ENCODE measurements at regions not wholly inside any gene's neighbourhood (a gene's known extent, or its start where the extent isn't known, plus 50 kb on each side); places are given as distances from the start of the nearest gene placed in this dataset.

GRCh38 chr15:46855388-46855787 is 861.9 kb upstream of the SEMA6D start:
- no peak overlapping the region for H3K18ac ChIP-seq (ENCODE audit: insufficient read length, low read depth, low read length)
- no peak overlapping the region for H3K23ac ChIP-seq (ENCODE audit: insufficient read length, low read depth, low read length)
- H3K23me2 ChIP-seq (ENCODE audit: insufficient read length, low read depth, low read length, poor library complexity, severe bottlenecking), result no peaks in the 10 kb centered on the region
- H2BK12ac ChIP-seq (ENCODE audit: insufficient read length, low read depth, low read length), result no peak overlapping the region
- no peak overlapping the region for H3K4me2 ChIP-seq (ENCODE audit: insufficient read depth, insufficient read length, low read length)
- Mint-ChIP-seq H3K36me3 (ENCODE audit: insufficient read depth in 1 of 3, low read depth in 3 of 3) (no peaks in the 10 kb centered on the region), H3K27me3 (ENCODE audit: low read depth) (no peaks in the 10 kb centered on the region), H3K9me3 (no peaks in the 10 kb centered on the region), H3K4me3 (no peak overlapping the region), H3K27ac (no peak overlapping the region), H3K4me1 (peaks cover 9 to 11% of the 10 kb centered on the region in 2 experiments)
- no peak overlapping the region for H3K9ac ChIP-seq (ENCODE audit: extremely low read depth, insufficient read length, low read length)
- H2AFZ ChIP-seq (ENCODE audit: low read length), result no peak overlapping the region
- H3K14ac ChIP-seq (ENCODE audit: insufficient read depth, low read length), result no peak overlapping the region
- no peak overlapping the region for H4K8ac ChIP-seq (replicated peaks; ENCODE audit: insufficient read length, low read depth, low read length)
- H2BK5ac ChIP-seq (ENCODE audit: insufficient read length, low read length), result no peak overlapping the region
- no peak overlapping the region for H3K4ac ChIP-seq (ENCODE audit: low read depth, low read length)
- H4K20me1 ChIP-seq (ENCODE audit: control insufficient read depth, insufficient read depth, insufficient read length), result no peaks in the 10 kb centered on the region
- no peak overlapping the region for H4K91ac ChIP-seq (ENCODE audit: insufficient read length, low read depth, low read length)
- no peak overlapping the region for H2BK15ac ChIP-seq (ENCODE audit: low read depth, low read length)
- H3T11ph ChIP-seq (ENCODE audit: low read length), result no peak overlapping the region
- no CpG with 5 or more reads among the region's 1 CpG for WGBS (ENCODE audit: extremely low coverage, insufficient read length, low lambda C conversion rate)
- no peaks in the 10 kb centered on the region for H3K9me3 ChIP-seq (ENCODE audit: control insufficient read depth, low read depth, low read length)
- no peak for DNase-seq
- H3K27ac ChIP-seq (ENCODE audit: insufficient read length, low read depth, low read length), result no peak overlapping the region
- no peaks in the 10 kb centered on the region for H3K79me2 ChIP-seq (ENCODE audit: insufficient read depth, low read length)
- H3K4me1 ChIP-seq (ENCODE audit: insufficient read depth, low read length), result peaks cover 3% of the 10 kb centered on the region; the same call in 1 of the 2 replicates
- H2BK20ac ChIP-seq (ENCODE audit: low read depth, low read length, poor library complexity, severe bottlenecking), result no peak overlapping the region
- no peak for TF ChIP-seq CTCF (conservative IDR thresholded peaks at IDR 0.05)
- no peak overlapping the region for H2AK5ac ChIP-seq (ENCODE audit: insufficient read length, low read length)
- no peaks in the 10 kb centered on the region for H3K79me1 ChIP-seq (ENCODE audit: insufficient read depth, low read depth, low read length, poor library complexity, severe bottlenecking)
- no peaks in the 10 kb centered on the region for H3K27me3 ChIP-seq (ENCODE audit: insufficient read depth, low read length)
- no peak overlapping the region for H2BK120ac ChIP-seq (ENCODE audit: low read depth, low read length, poor library complexity, severe bottlenecking)
- H4K5ac ChIP-seq (ENCODE audit: insufficient read length, low read depth, low read length), result no peak overlapping the region
- no peak overlapping the region for H3K56ac ChIP-seq (ENCODE audit: insufficient read length, low read depth, low read length)

All from H9 (cell line).